ENCODE measurements at regions not wholly inside any gene's neighbourhood (a gene's known extent, or its start where the extent isn't known, plus 50 kb on each side); places are given as distances from the start of the nearest gene placed in this dataset.

DNA sequence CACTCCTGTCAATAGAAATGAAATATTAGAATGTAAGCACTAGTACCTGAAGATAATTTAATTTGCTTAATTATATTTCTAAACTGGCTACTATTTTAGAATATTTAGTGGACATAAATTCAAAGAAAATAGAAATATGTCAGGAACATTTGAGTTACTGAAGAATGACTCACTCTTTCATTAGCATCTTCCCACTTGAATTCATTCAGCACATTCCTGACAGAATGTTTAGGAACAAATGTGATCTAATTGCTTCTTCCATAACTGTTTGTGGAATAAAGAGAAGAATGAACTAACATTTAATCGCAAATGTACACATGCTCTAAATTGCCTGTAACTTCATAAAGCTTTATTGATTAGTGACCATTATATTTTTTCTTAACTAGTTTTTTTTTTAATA, 306.2 kb upstream of the ADAMTSL1 start:
- no peaks in the 10 kb centered on the region for H3K9me2 ChIP-seq (replicated peaks; ENCODE audit: insufficient read depth, low read length)
- no peak overlapping the region for H2AFZ ChIP-seq (ENCODE audit: low read depth, low read length, severe bottlenecking)
- no peaks in the 10 kb centered on the region for H4K20me1 ChIP-seq (ENCODE audit: low read depth, low read length)
- H3K9me3 ChIP-seq (ENCODE audit: insufficient read depth, low read length): no peaks in the 10 kb centered on the region
- no peak overlapping the region for H3K9ac ChIP-seq (ENCODE audit: low read length)
- no peak overlapping the region for H3K27ac ChIP-seq (ENCODE audit: low read depth, low read length)
- no peak for TF ChIP-seq CTCF (IDR thresholded peaks at IDR 0.05; ENCODE audit: insufficient read depth, low read length, poor library complexity, severe bottlenecking)
- no peak for TF ChIP-seq EZH2phosphoT487 (conservative IDR thresholded peaks at IDR 0.05; ENCODE audit: low read length)
- no peak overlapping the region for H3K4me2 ChIP-seq (ENCODE audit: low read depth, low read length, poor library complexity, severe bottlenecking)
- no peaks in the 10 kb centered on the region for H3F3A ChIP-seq (ENCODE audit: insufficient read depth)
- no peaks in the 10 kb centered on the region for H3K36me3 ChIP-seq (ENCODE audit: low read length)
- H3K4me3 ChIP-seq (ENCODE audit: insufficient read depth, low read length, poor library complexity, severe bottlenecking): no peak overlapping the region
- no peaks in the 10 kb centered on the region for H3K27me3 ChIP-seq (ENCODE audit: low read length)
- no peaks in the 10 kb centered on the region for H3K79me2 ChIP-seq (ENCODE audit: insufficient read depth, low read length)

DNA sequence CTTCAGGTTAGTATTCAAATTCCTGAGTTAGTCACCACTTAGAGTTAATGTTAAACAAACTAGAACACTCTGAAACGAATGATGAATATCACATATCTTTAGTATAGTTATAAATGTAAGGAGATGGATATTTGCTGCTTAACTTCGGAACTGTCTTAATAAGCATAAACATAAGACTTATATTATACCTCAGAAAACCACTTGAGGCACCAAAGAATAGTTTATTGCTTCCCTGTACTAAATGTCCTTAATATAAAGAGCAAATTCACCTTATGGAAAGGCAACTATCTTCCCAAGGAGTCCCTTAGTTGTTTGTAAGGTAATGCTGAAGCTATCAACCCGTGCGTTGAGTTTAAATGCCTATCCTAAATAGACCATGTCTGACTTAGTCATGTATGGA, 300.0 kb upstream of the ADAMTSL1 start:
- no peaks in the 10 kb centered on the region for H3K27me3 ChIP-seq (ENCODE audit: low read length)
- H3K9ac ChIP-seq (ENCODE audit: low read length): no peak overlapping the region
- H3K36me3 ChIP-seq (ENCODE audit: low read length): no peaks in the 10 kb centered on the region
- H3K79me2 ChIP-seq (ENCODE audit: insufficient read depth, low read length): no peaks in the 10 kb centered on the region
- H2AFZ ChIP-seq (ENCODE audit: low read depth, low read length, severe bottlenecking): no peak overlapping the region
- H3K4me2 ChIP-seq (ENCODE audit: low read depth, low read length, poor library complexity, severe bottlenecking): no peak overlapping the region
- no peaks in the 10 kb centered on the region for H3F3A ChIP-seq (ENCODE audit: insufficient read depth)
- no peak overlapping the region for H3K4me3 ChIP-seq (ENCODE audit: insufficient read depth, low read length, poor library complexity, severe bottlenecking)
- H3K9me2 ChIP-seq (replicated peaks; ENCODE audit: insufficient read depth, low read length): no peaks in the 10 kb centered on the region
- H3K27ac ChIP-seq (ENCODE audit: low read depth, low read length): no peak overlapping the region
- no peaks in the 10 kb centered on the region for H4K20me1 ChIP-seq (ENCODE audit: low read depth, low read length)
- no peaks in the 10 kb centered on the region for H3K9me3 ChIP-seq (ENCODE audit: insufficient read depth, low read length)
- no peak for TF ChIP-seq CTCF (IDR thresholded peaks at IDR 0.05; ENCODE audit: insufficient read depth, low read length, poor library complexity, severe bottlenecking)
- TF ChIP-seq EZH2phosphoT487 (conservative IDR thresholded peaks at IDR 0.05; ENCODE audit: low read length): no peak

DNA sequence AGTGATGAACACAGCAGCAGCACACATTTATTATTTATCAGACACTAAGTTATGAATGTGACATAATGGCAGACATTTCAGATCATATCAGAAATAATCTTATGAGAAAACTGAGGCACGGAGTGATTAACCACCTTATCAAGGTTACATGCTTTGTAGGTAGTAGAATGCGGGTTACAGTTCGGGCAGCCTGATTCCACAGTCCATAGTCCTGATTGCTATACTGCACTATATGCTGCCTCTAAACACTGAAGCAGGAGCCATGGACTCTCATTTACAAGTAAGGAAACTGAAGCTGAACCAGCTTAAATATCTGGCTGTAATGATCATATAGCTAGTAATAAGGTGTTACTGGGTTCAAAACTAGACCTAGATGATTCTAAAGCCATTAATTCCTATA, 291.3 kb upstream of the ADAMTSL1 start:
- no peak overlapping the region for H3K4me2 ChIP-seq (ENCODE audit: low read depth, low read length, poor library complexity, severe bottlenecking)
- H2AFZ ChIP-seq (ENCODE audit: low read depth, low read length, severe bottlenecking): no peak overlapping the region
- H3K27ac ChIP-seq (ENCODE audit: low read depth, low read length): no peak overlapping the region
- no peaks in the 10 kb centered on the region for H3F3A ChIP-seq (ENCODE audit: insufficient read depth)
- no peaks in the 10 kb centered on the region for H3K79me2 ChIP-seq (ENCODE audit: insufficient read depth, low read length)
- no peaks in the 10 kb centered on the region for H3K9me3 ChIP-seq (ENCODE audit: insufficient read depth, low read length)
- no peak overlapping the region for H3K9ac ChIP-seq (ENCODE audit: low read length)
- no peaks in the 10 kb centered on the region for H3K36me3 ChIP-seq (ENCODE audit: low read length)
- H3K9me2 ChIP-seq (replicated peaks; ENCODE audit: insufficient read depth, low read length): no peaks in the 10 kb centered on the region
- no peaks in the 10 kb centered on the region for H3K27me3 ChIP-seq (ENCODE audit: low read length)
- TF ChIP-seq EZH2phosphoT487 (conservative IDR thresholded peaks at IDR 0.05; ENCODE audit: low read length) (no peak), CTCF (IDR thresholded peaks at IDR 0.05; ENCODE audit: insufficient read depth, low read length, poor library complexity, severe bottlenecking) (no peak)
- no peaks in the 10 kb centered on the region for H4K20me1 ChIP-seq (ENCODE audit: low read depth, low read length)
- no peak overlapping the region for H3K4me3 ChIP-seq (ENCODE audit: insufficient read depth, low read length, poor library complexity, severe bottlenecking)

GRCh38 chr9:18183974-18184373, 290.0 kb upstream of the ADAMTSL1 start:
- no peaks in the 10 kb centered on the region for H3F3A ChIP-seq (ENCODE audit: insufficient read depth)
- no peaks in the 10 kb centered on the region for H3K36me3 ChIP-seq (ENCODE audit: low read length)
- H4K20me1 ChIP-seq (ENCODE audit: low read depth, low read length): no peaks in the 10 kb centered on the region
- TF ChIP-seq CTCF (IDR thresholded peaks at IDR 0.05; ENCODE audit: insufficient read depth, low read length, poor library complexity, severe bottlenecking) (no peak), EZH2phosphoT487 (conservative IDR thresholded peaks at IDR 0.05; ENCODE audit: low read length) (no peak)
- no peaks in the 10 kb centered on the region for H3K79me2 ChIP-seq (ENCODE audit: insufficient read depth, low read length)
- H2AFZ ChIP-seq (ENCODE audit: low read depth, low read length, severe bottlenecking): no peak overlapping the region
- H3K9ac ChIP-seq (ENCODE audit: low read length): no peak overlapping the region
- H3K4me2 ChIP-seq (ENCODE audit: low read depth, low read length, poor library complexity, severe bottlenecking): no peak overlapping the region
- no peaks in the 10 kb centered on the region for H3K9me2 ChIP-seq (replicated peaks; ENCODE audit: insufficient read depth, low read length)
- no peak overlapping the region for H3K27ac ChIP-seq (ENCODE audit: low read depth, low read length)
- no peak overlapping the region for H3K4me3 ChIP-seq (ENCODE audit: insufficient read depth, low read length, poor library complexity, severe bottlenecking)
- no peaks in the 10 kb centered on the region for H3K9me3 ChIP-seq (ENCODE audit: insufficient read depth, low read length)
- no peaks in the 10 kb centered on the region for H3K27me3 ChIP-seq (ENCODE audit: low read length)

Measured in SU-DHL-6 (cell line).